Endodermal cell (in vitro differentiated cells): ENCODE measurements at regions not wholly inside any gene's neighbourhood (a gene's known extent, or its start where the extent isn't known, plus 50 kb on each side); places are given as distances from the start of the nearest gene placed in this dataset.

Experiments used
- DNase-seq: peaks from one replicate; pipeline ENCODE4 v3.0.0-alpha.2; 2017
- H3K27ac ChIP-seq: 2 replicates; pipeline ENCODE4 v1.5.1; 2013; ENCODE audit warnings: mild to moderate bottlenecking, low read depth, low read length, moderate library complexity
- H3K27me3 ChIP-seq: 2 replicates; pipeline ENCODE4 v1.6.1; 2013; ENCODE audit warnings: mild to moderate bottlenecking, low read length, moderate library complexity; ENCODE audit not compliant: insufficient read depth, control insufficient read depth, poor library complexity, severe bottlenecking
- H3K36me3 ChIP-seq: 2 replicates; pipeline ENCODE4 v1.7.0; 2013; ENCODE audit warnings: mild to moderate bottlenecking, low read length, moderate library complexity; ENCODE audit not compliant: control insufficient read depth, insufficient read depth
- H3K4me1 ChIP-seq: one replicate; pipeline ENCODE4 v1.7.0; 2013; ENCODE audit warnings: low read length; ENCODE audit not compliant: control insufficient read depth, insufficient read depth
- H3K4me3 ChIP-seq: 2 replicates; pipeline ENCODE4 v1.5.1; 2013; ENCODE audit warnings: mild to moderate bottlenecking, low read length, moderate library complexity
- H3K9ac ChIP-seq: 2 replicates; pipeline ENCODE4 v1.6.1; 2013; ENCODE audit warnings: mild to moderate bottlenecking, low read length, moderate library complexity; ENCODE audit not compliant: poor library complexity, severe bottlenecking; ENCODE audit errors: extremely low read depth
- H3K9me3 ChIP-seq: 2 replicates; pipeline ENCODE4 v1.6.1; 2013; ENCODE audit warnings: mild to moderate bottlenecking, low read length, moderate library complexity; ENCODE audit not compliant: control insufficient read depth
- H3K27ac Mint-ChIP-seq: 2 replicates; pipeline ENCODE4 v1.8.0; 2020; ENCODE audit warnings: mixed read lengths
- H3K27me3 Mint-ChIP-seq: 2 replicates; pipeline ENCODE4 v1.8.0; 2021; ENCODE audit warnings: mild to moderate bottlenecking, mixed read lengths; ENCODE audit not compliant: insufficient read depth
- H3K36me3 Mint-ChIP-seq: 2 replicates; pipeline ENCODE4 v1.8.0; 2020; ENCODE audit warnings: low read depth, mixed read lengths
- H3K4me1 Mint-ChIP-seq: 2 replicates; pipeline ENCODE4 v1.8.0; 2020; ENCODE audit warnings: mixed read lengths
- H3K4me3 Mint-ChIP-seq: 2 replicates; pipeline ENCODE4 v1.8.0; 2020; ENCODE audit warnings: mild to moderate bottlenecking, moderate library complexity, mixed read lengths
- H3K9me3 Mint-ChIP-seq: 2 replicates; pipeline ENCODE4 v1.8.0; 2020; ENCODE audit warnings: mild to moderate bottlenecking, mixed read lengths
- CTCF ChIP-seq: fragments of 200-600 bp; sonication (generic); conservative IDR thresholded peaks from 2 replicates; pipeline ENCODE4 v1.5.0; 2021; ENCODE audit warnings: antibody characterized with exemption, mild to moderate bottlenecking
- WGBS, 2 experiments: methylation state at CpG; one replicate each; pipeline versions ENCODE4 v1.1.5 to v1.1.7; 2013; ENCODE audit warnings: missing lambda C conversion rate in 2 of 2, mixed read lengths in 1 of 2; ENCODE audit not compliant: insufficient coverage in 1 of 2, insufficient read length in 1 of 2; 5-methylcytosine and 5-hydroxymethylcytosine counted together

DNA sequence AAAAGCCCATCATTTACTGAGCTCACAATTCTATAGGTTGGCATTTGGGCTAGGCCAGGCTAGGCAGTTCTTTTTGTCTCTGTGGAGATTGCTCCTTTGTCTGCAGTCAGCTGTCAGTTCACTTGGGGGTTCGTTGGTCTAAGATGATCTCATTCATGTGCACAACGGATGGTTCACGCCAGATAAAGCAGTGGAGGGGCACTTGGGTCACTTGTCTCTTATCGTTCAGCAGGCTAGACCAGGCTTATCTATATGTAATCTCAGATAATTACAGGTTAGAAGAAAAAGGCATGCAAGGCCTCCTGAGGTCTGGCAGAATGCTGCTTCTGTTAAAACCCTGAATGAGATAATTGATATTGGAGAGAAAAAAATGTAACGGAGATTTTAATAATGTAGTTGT is 119.0 kb upstream of the ATP2B1 start:
- no peaks in the 10 kb centered on the region for H3K27me3 ChIP-seq
- no peak for TF ChIP-seq CTCF
- H3K9me3 ChIP-seq = peaks cover 1% of the 10 kb centered on the region
- Mint-ChIP-seq H3K36me3 (no peaks in the 10 kb centered on the region), H3K27me3 (no peaks in the 10 kb centered on the region), H3K4me1 (peaks cover 64% of the 10 kb centered on the region), H3K4me3 (no peak overlapping the region), H3K27ac (peak overlapping the region; percentile 32), H3K9me3 (peaks cover 3% of the 10 kb centered on the region)
- WGBS, 2 experiments = 43 to 47% methylated on average over 2 to 5 of the region's 5 CpGs
- peak; percentile 78 for DNase-seq
- no peak overlapping the region for H3K27ac ChIP-seq
- peak overlapping the region; percentile 20 for H3K4me3 ChIP-seq
- H3K36me3 ChIP-seq = no peaks in the 10 kb centered on the region
- H3K4me1 ChIP-seq = peaks cover 17% of the 10 kb centered on the region
- H3K9ac ChIP-seq = no peak overlapping the region

- Mint-ChIP-seq H3K27ac (no peak overlapping the region), H3K27me3 (no peaks in the 10 kb centered on the region), H3K36me3 (no peaks in the 10 kb centered on the region), H3K4me1 (peaks cover 56% of the 10 kb centered on the region), H3K4me3 (no peak overlapping the region), H3K9me3 (peaks cover 5% of the 10 kb centered on the region)
- Histone ChIP-seq H3K9me3 (peaks cover 5% of the 10 kb centered on the region), H3K9ac (no peak overlapping the region), H3K4me3 (no peak overlapping the region), H3K4me1 (peaks cover 17% of the 10 kb centered on the region), H3K36me3 (no peaks in the 10 kb centered on the region), H3K27ac (no peak overlapping the region), H3K27me3 (no peaks in the 10 kb centered on the region)
- DNase-seq = no peak
- no peak for TF ChIP-seq CTCF
- WGBS, 2 experiments = 93 to 100% methylated on average over 1 to 2 of the region's 2 CpGs
Observed at GRCh38 chr12:89826468-89826867, 117.8 kb upstream of the ATP2B1 start.

GRCh38 chr12:89825591-89826449 is 117.2 kb upstream of the ATP2B1 start:
- Histone ChIP-seq H3K9ac (no peak overlapping the region), H3K4me3 (no peak overlapping the region), H3K27ac (no peak overlapping the region), H3K27me3 (no peaks in the 10 kb centered on the region), H3K4me1 (peaks cover 17% of the 10 kb centered on the region), H3K36me3 (no peaks in the 10 kb centered on the region), H3K9me3 (peaks cover 5% of the 10 kb centered on the region)
- WGBS, 2 experiments = 67 to 88% methylated on average over 2 to 6 of the region's 6 CpGs
- DNase-seq = no peak
- Mint-ChIP-seq H3K27ac (no peak overlapping the region), H3K36me3 (no peaks in the 10 kb centered on the region), H3K27me3 (no peaks in the 10 kb centered on the region), H3K4me3 (no peak overlapping the region), H3K4me1 (peaks cover 49% of the 10 kb centered on the region), H3K9me3 (peaks cover 5% of the 10 kb centered on the region)
- TF ChIP-seq CTCF = no peak
